K562 (cell line): ENCODE measurements at regions not wholly inside any gene's neighbourhood (a gene's known extent, or its start where the extent isn't known, plus 50 kb on each side); places are given as distances from the start of the nearest gene placed in this dataset.
A peak's percentile ranks its signal among the peaks of the same experiment; 100 is the strongest.

ENCODE experiments used
- ATAC-seq: fragments of 200-7000 bp; cut with Tn5 transposase; 3 replicates; pipeline ENCODE4 v1.9.1; 2020; ENCODE audit warnings: moderate library complexity
- BruUV-seq: library from RNA; stranded (reverse); fragments of 400-500 nt; replicated peaks from 2 replicates; lab custom pipeline; 2021; lab: Mats Ljungman, UMichigan
- CTCF ChIA-PET: fragments of 300-600 bp; formaldehyde crosslinking; extraction: SDS; loops from one replicate; lab custom pipeline; 2021; ENCODE audit warnings: low intra/inter-chr PET ratio; lab: Yijun Ruan, JAX
- POLR2A ChIA-PET: fragments of 300-600, 350-650 bp; sonication (Branson Sonifier 250); formaldehyde crosslinking; extraction: SDS; loops from one replicate; lab custom pipeline; 2021; ENCODE audit warnings: antibody characterized with exemption, inconsistent platforms; lab: Yijun Ruan, JAX
- DNase-seq, 4 experiments: peaks; one replicate each; pipeline versions ENCODE4 v3.0.0 to v3.0.0-alpha.2; 2011 to 2018; ENCODE audit warnings: low spot score in 3 of 4, mixed read lengths in 3 of 4; ENCODE audit errors: extremely low read depth in 1 of 4
- FAIRE-seq: peaks from 2 replicates; lab custom pipeline; 2011; peaks lifted over from hg19 to GRCh38; lab: Jason Lieb, UNC
- H2AFZ ChIP-seq: 2 replicates; pipeline ENCODE4 v1.6.0; 2011; ENCODE audit warnings: low read depth, low read length, control low read depth, inconsistent platforms
- H3K27ac ChIP-seq: fragments of 200-600 bp; 3 replicates; pipeline ENCODE4 v1.8.0; 2011; ENCODE audit warnings: low read depth, mild to moderate bottlenecking, control low read depth, inconsistent platforms, low read length, moderate library complexity, mixed read lengths; ENCODE audit errors: extremely low read depth
- H3K27me3 ChIP-seq, 2 experiments: fragments of 300-600 bp in 1 of 2; 2 replicates in 1 of 2; 3 replicates in 1 of 2; pipeline versions ENCODE4 v1.6.0 to v1.8.0; 2011; ENCODE audit warnings: inconsistent platforms in 2 of 2, low read length in 2 of 2, mild to moderate bottlenecking in 1 of 2, mixed read lengths in 1 of 2, moderate library complexity in 1 of 2; ENCODE audit not compliant: control insufficient read depth in 2 of 2, insufficient read depth in 2 of 2
- H3K36me3 ChIP-seq: fragments of 300-600 bp; 3 replicates; pipeline ENCODE4 v1.8.0; 2011; ENCODE audit warnings: mild to moderate bottlenecking, low read length, inconsistent platforms; ENCODE audit not compliant: control insufficient read depth, insufficient read depth
- H3K4me1 ChIP-seq, 2 experiments: fragments of 200-600 bp in 1 of 2; replicated peaks in 1 of 2; 2 replicates in 1 of 2; 3 replicates in 1 of 2; pipeline versions ENCODE4 v1.5.1 to v1.8.0; 2011; ENCODE audit warnings: inconsistent platforms in 2 of 2, low read length in 2 of 2, mild to moderate bottlenecking in 1 of 2, mixed read lengths in 1 of 2, moderate library complexity in 1 of 2; ENCODE audit not compliant: control insufficient read depth in 2 of 2, insufficient read depth in 2 of 2
- H3K4me2 ChIP-seq: 2 replicates; pipeline ENCODE4 v1.6.1; 2011; ENCODE audit warnings: low read length, control low read depth, inconsistent platforms, mixed read lengths; ENCODE audit not compliant: insufficient read depth
- H3K4me3 ChIP-seq: fragments of 200-600 bp; sonication (generic), shearing (Covaris generic); 2 replicates; pipeline ENCODE4 v1.5.1; 2016; ENCODE audit warnings: control low read depth, inconsistent platforms
- H3K79me2 ChIP-seq: fragments of 200-600 bp; 3 replicates; pipeline ENCODE4 v1.8.0; 2011; ENCODE audit warnings: low read length, inconsistent platforms; ENCODE audit not compliant: control insufficient read depth, insufficient read depth
- H3K9ac ChIP-seq, 2 experiments: 2 replicates each; pipeline versions ENCODE4 v1.6.0 to v1.6.1; 2011; ENCODE audit warnings: low read depth in 2 of 2, low read length in 2 of 2, control low read depth in 1 of 2, inconsistent platforms in 1 of 2, mild to moderate bottlenecking in 1 of 2, mixed read lengths in 1 of 2; ENCODE audit not compliant: insufficient read depth in 1 of 2
- H3K9me1 ChIP-seq: one replicate; pipeline ENCODE4 v1.6.0; 2011; ENCODE audit warnings: inconsistent platforms, mild to moderate bottlenecking, low read length, moderate library complexity; ENCODE audit not compliant: control insufficient read depth, insufficient read depth
- H3K9me3 ChIP-seq: replicated peaks from 2 replicates; pipeline ENCODE4 v1.5.1; 2011; ENCODE audit warnings: low read depth, low read length, inconsistent platforms; ENCODE audit not compliant: control insufficient read depth, insufficient read depth
- H4K20me1 ChIP-seq: replicated peaks from 2 replicates; pipeline ENCODE4 v1.6.1; 2011; ENCODE audit warnings: low read length, inconsistent platforms, mixed read lengths; ENCODE audit not compliant: control insufficient read depth, insufficient read depth
- ERF ChIP-seq: fragments of 450-650 bp; formaldehyde crosslinking; IDR thresholded peaks from 2 replicates; pipeline ENCODE4 v1.4.0; 2020; ENCODE audit warnings: mild to moderate bottlenecking, mixed read lengths
- KAT8 ChIP-seq: fragments of 450-650 bp; IDR thresholded peaks from 2 replicates; pipeline ENCODE4 v1.6.1; 2016; ENCODE audit warnings: low read depth, mild to moderate bottlenecking
- SMAD4 ChIP-seq: fragments of 250-450 bp; sonication (Bioruptor Pico); conservative IDR thresholded peaks from 2 replicates; pipeline ENCODE4 v1.8.0; 2021; ENCODE audit warnings: inconsistent platforms, mild to moderate bottlenecking, moderate library complexity
- TAF7 ChIP-seq: fragments of 450-650 bp; IDR thresholded peaks from 2 replicates; pipeline ENCODE4 v1.6.1; 2016; ENCODE audit warnings: missing genetic modification characterization, missing compliant biosample characterization
- ZFX ChIP-seq: sonication (generic); formaldehyde crosslinking; IDR thresholded peaks from 2 replicates; pipeline ENCODE4 v1.8.0; 2022; ENCODE audit warnings: mild to moderate bottlenecking, missing genetic modification reagents, moderate library complexity
- WGBS: fragments of 100-300 bp; shearing (Covaris generic); methylation state at CpG from one replicate; pipeline ENCODE4 v1.1.6; 2016; ENCODE audit warnings: low coverage, mixed read lengths; ENCODE audit not compliant: insufficient coverage; ENCODE audit errors: missing lambda C conversion rate; 5-methylcytosine and 5-hydroxymethylcytosine counted together
- in situ Hi-C: fragments of 300-500 bp; cut with MboI; formaldehyde crosslinking; loops from 4 replicates; pipeline ENCODE4 v1.15.0; 2018; ENCODE audit warnings: inconsistent platforms, mixed read lengths
- intact Hi-C: fragments of 100-400 bp; cut with micrococcal nuclease; formaldehyde crosslinking; loops from 2 replicates; pipeline ENCODE4 v1.14.2; 2022
- TF ChIP-seq, protein P1 (sequence below): sonication (generic); formaldehyde crosslinking; IDR thresholded peaks from 2 replicates; pipeline ENCODE4 v1.9.0; 2022; ENCODE audit warnings: mild to moderate bottlenecking, missing genetic modification reagents
- TF ChIP-seq, protein P2 (sequence below), 2 experiments: fragments of 450-650 bp; IDR thresholded peaks; 2 replicates each; pipeline ENCODE4 v1.6.1; 2018; ENCODE audit warnings: mild to moderate bottlenecking in 2 of 2, low read depth in 1 of 2; ENCODE audit not compliant: partially characterized antibody in 2 of 2
- TF ChIP-seq, protein P3 (sequence below): IDR thresholded peaks from 2 replicates; pipeline ENCODE4 v1.6.1; 2011; ENCODE audit warnings: borderline replicate concordance, low read depth, mild to moderate bottlenecking, moderate library complexity, low read length; ENCODE audit not compliant: insufficient read depth, poor library complexity, severe bottlenecking

DNA sequence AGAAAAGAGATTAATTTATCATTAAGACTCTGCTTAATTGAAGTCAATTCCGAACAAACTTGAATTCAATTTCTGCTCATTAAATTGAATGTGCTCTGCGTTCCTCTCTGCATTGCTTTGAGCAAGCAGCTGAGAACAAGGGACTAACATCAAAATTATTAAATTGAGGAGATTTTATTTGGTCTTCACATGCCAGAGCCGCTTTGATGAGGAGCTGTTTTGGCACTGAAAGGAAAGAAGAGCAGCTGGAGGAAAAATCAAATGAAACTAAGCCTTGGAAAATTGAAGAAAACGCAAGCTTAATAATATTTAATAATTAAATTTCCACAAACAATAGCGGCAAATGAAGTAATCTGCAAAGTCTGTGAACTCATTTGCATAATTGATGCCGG lies 222.0 kb upstream of the PKN2 start:
- H3K79me2 ChIP-seq = no peaks in the 10 kb centered on the region
- no peaks in the 10 kb centered on the region for H3K9me3 ChIP-seq
- in situ Hi-C loops = no loop called here
- H3K4me1 ChIP-seq = peaks cover 0 to 11% of the 10 kb centered on the region in 2 experiments; a peak in 1 of 5 replicates
- H3K36me3 ChIP-seq = no peaks in the 10 kb centered on the region
- DNase-seq (no peak), FAIRE-seq (no peak), ATAC-seq (no peak)
- no peak overlapping the region for H2AFZ ChIP-seq
- ChIA-PET POLR2A (no interaction called here), CTCF (no interaction called here)
- intact Hi-C loops = no loop called here
- 1% methylated on average over 6 of the region's 6 CpGs for WGBS
- peaks cover 0 to 8% of the 10 kb centered on the region in 2 experiments; a peak in 3 of 5 replicates for H3K27me3 ChIP-seq
- H3K9ac ChIP-seq = no peak overlapping the region
- no peaks in the 10 kb centered on the region for H4K20me1 ChIP-seq
- H3K4me2 ChIP-seq = no peak overlapping the region
- no peaks in the 10 kb centered on the region for H3K9me1 ChIP-seq
- no peak overlapping the region for H3K4me3 ChIP-seq
- BruUV-seq = no TSS peak
- H3K27ac ChIP-seq = no peak overlapping the region
- TF ChIP-seq ERF (CRISPR knock-in tag) (no peak), KAT8 (no peak), TAF7 (tag) (no peak)
- TF ChIP-seq, protein P1, sequence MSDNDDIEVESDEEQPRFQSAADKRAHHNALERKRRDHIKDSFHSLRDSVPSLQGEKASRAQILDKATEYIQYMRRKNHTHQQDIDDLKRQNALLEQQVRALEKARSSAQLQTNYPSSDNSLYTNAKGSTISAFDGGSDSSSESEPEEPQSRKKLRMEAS (CRISPR knock-in tag) = no peak

DNA sequence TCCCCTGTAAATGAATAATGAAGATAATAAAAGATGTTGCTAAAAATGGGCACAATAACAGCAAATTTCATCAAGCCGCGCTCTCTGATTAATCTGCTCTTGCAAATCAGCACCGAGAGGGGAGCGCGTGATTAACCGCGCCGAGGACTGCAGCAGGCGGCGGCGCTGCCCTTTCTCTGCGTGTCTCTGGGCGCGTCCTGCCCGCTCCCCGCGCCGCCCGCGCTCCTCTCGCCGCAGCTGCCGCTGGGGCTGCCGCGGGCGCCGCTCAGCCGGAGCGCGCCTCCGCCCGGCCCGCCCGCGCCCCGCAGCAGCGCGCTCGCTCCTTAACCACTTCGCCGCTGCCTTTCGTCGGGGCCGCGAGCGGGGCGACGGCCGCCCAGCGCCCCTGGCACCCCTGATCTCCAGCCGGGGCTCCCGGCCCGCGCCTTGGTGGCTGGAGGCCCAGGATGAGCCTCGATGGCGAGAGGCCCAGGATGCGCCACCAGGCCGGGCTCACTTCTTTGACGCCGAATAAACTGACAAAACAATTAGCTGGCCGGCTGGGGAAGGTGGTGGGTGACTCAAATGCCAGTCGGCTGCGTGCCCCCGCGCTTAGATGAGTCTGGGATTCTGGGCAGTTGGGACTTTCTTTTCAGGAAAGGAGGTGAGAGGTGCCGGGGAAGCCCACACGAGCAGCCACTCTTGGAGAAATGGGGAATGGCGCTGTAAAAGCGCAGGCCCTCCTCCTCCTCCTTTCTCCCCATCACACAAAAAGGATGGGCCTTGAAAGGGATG lies 221.4 kb upstream of the PKN2 start:
- 3% methylated on average over 50 of the region's 69 CpGs for WGBS
- Histone ChIP-seq H3K9me3 (no peaks in the 10 kb centered on the region), H3K27me3 (peaks cover 0 to 8% of the 10 kb centered on the region in 2 experiments; a peak in 2 of 5 replicates), H3K79me2 (no peaks in the 10 kb centered on the region), H2AFZ (no peak overlapping the region), H3K9ac (no peak overlapping the region), H3K27ac (no peak overlapping the region), H3K9me1 (no peaks in the 10 kb centered on the region), H4K20me1 (no peaks in the 10 kb centered on the region), H3K36me3 (no peaks in the 10 kb centered on the region), H3K4me2 (no peak overlapping the region), H3K4me1 (peaks cover 0 to 12% of the 10 kb centered on the region in 2 experiments; a peak in 1 of 5 replicates), H3K4me3 (no peak overlapping the region)
- FAIRE-seq = no peak
- intact Hi-C loops = no loop called here
- POLR2A ChIA-PET = no interaction called here
- TF ChIP-seq ZFX (no peak), SMAD4 (CRISPR knock-in tag) (no peak)
- TF ChIP-seq, protein P2, sequence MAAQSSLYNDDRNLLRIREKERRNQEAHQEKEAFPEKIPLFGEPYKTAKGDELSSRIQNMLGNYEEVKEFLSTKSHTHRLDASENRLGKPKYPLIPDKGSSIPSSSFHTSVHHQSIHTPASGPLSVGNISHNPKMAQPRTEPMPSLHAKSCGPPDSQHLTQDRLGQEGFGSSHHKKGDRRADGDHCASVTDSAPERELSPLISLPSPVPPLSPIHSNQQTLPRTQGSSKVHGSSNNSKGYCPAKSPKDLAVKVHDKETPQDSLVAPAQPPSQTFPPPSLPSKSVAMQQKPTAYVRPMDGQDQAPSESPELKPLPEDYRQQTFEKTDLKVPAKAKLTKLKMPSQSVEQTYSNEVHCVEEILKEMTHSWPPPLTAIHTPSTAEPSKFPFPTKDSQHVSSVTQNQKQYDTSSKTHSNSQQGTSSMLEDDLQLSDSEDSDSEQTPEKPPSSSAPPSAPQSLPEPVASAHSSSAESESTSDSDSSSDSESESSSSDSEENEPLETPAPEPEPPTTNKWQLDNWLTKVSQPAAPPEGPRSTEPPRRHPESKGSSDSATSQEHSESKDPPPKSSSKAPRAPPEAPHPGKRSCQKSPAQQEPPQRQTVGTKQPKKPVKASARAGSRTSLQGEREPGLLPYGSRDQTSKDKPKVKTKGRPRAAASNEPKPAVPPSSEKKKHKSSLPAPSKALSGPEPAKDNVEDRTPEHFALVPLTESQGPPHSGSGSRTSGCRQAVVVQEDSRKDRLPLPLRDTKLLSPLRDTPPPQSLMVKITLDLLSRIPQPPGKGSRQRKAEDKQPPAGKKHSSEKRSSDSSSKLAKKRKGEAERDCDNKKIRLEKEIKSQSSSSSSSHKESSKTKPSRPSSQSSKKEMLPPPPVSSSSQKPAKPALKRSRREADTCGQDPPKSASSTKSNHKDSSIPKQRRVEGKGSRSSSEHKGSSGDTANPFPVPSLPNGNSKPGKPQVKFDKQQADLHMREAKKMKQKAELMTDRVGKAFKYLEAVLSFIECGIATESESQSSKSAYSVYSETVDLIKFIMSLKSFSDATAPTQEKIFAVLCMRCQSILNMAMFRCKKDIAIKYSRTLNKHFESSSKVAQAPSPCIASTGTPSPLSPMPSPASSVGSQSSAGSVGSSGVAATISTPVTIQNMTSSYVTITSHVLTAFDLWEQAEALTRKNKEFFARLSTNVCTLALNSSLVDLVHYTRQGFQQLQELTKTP (IDR thresholded peaks at IDR 0.05; ENCODE audit: low read depth in 1 of 2, partially characterized antibody in 2 of 2) = no peak
- TF ChIP-seq, protein P3, sequence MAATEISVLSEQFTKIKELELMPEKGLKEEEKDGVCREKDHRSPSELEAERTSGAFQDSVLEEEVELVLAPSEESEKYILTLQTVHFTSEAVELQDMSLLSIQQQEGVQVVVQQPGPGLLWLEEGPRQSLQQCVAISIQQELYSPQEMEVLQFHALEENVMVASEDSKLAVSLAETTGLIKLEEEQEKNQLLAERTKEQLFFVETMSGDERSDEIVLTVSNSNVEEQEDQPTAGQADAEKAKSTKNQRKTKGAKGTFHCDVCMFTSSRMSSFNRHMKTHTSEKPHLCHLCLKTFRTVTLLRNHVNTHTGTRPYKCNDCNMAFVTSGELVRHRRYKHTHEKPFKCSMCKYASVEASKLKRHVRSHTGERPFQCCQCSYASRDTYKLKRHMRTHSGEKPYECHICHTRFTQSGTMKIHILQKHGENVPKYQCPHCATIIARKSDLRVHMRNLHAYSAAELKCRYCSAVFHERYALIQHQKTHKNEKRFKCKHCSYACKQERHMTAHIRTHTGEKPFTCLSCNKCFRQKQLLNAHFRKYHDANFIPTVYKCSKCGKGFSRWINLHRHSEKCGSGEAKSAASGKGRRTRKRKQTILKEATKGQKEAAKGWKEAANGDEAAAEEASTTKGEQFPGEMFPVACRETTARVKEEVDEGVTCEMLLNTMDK = no peak
- in situ Hi-C loops = no loop called here
- BruUV-seq = no TSS peak
- ATAC-seq = peak; percentile 47; the same call in 2 of the 3 replicates
- DNase-seq = no peak
- CTCF ChIA-PET = no interaction called here
